ENCODE measurements at regions not wholly inside any gene's neighbourhood (a gene's known extent, or its start where the extent isn't known, plus 50 kb on each side); places are given as distances from the start of the nearest gene placed in this dataset.

GRCh38 chr12:91591639-91591987 is 409.0 kb upstream of the DCN start:
- no peak for TF ChIP-seq CTCF (IDR thresholded peaks at IDR 0.05; ENCODE audit: insufficient read depth, low read depth, low read length)
- no peak for TF ChIP-seq EZH2 (IDR thresholded peaks at IDR 0.05; ENCODE audit: insufficient read depth, low read length)
